IPS-15b (cell line): ENCODE measurements at regions not wholly inside any gene's neighbourhood (a gene's known extent, or its start where the extent isn't known, plus 50 kb on each side); places are given as distances from the start of the nearest gene placed in this dataset.

Source experiments
- H3K27me3 ChIP-seq: one replicate; pipeline ENCODE4 v1.6.1; 2013; ENCODE audit warnings: low read length; ENCODE audit not compliant: control insufficient read depth, insufficient read depth
- H3K36me3 ChIP-seq: one replicate; pipeline ENCODE4 v1.6.1; 2013; ENCODE audit warnings: low read length; ENCODE audit not compliant: control insufficient read depth, insufficient read depth
- H3K4me1 ChIP-seq: one replicate; pipeline ENCODE4 v1.6.1; 2013; ENCODE audit warnings: mild to moderate bottlenecking, low read length; ENCODE audit not compliant: control insufficient read depth, insufficient read depth
- H3K4me3 ChIP-seq: one replicate; pipeline ENCODE4 v1.5.1; 2013; ENCODE audit warnings: low read depth, low read length
- H3K9ac ChIP-seq: one replicate; pipeline ENCODE4 v1.6.1; 2013; ENCODE audit warnings: low read depth, mild to moderate bottlenecking, low read length
- H3K9me3 ChIP-seq: one replicate; pipeline ENCODE4 v1.6.1; 2013; ENCODE audit warnings: mild to moderate bottlenecking, low read length; ENCODE audit not compliant: control insufficient read depth, insufficient read depth

GRCh38 chr12:94807951-94808350 is 157.6 kb upstream of the TMCC3 start:
- H3K36me3 ChIP-seq: no peaks in the 10 kb centered on the region
- H3K9ac ChIP-seq: no peak overlapping the region
- H3K27me3 ChIP-seq: no peaks in the 10 kb centered on the region
- H3K4me1 ChIP-seq: no peaks in the 10 kb centered on the region
- H3K4me3 ChIP-seq: no peak overlapping the region
- H3K9me3 ChIP-seq: peaks cover 4% of the 10 kb centered on the region

GRCh38 chr12:94806617-94807016 is 156.3 kb upstream of the TMCC3 start:
- Histone ChIP-seq H3K9ac (no peak overlapping the region), H3K27me3 (no peaks in the 10 kb centered on the region), H3K9me3 (no peaks in the 10 kb centered on the region), H3K4me3 (no peak overlapping the region), H3K36me3 (no peaks in the 10 kb centered on the region), H3K4me1 (no peaks in the 10 kb centered on the region)

- Histone ChIP-seq H3K4me3 (no peak overlapping the region), H3K36me3 (no peaks in the 10 kb centered on the region), H3K27me3 (no peaks in the 10 kb centered on the region), H3K4me1 (no peaks in the 10 kb centered on the region), H3K9me3 (no peaks in the 10 kb centered on the region), H3K9ac (no peak overlapping the region)
These were observed 155.6 kb upstream of the TMCC3 start for GRCh38 chr12:94805749-94806529.

- no peaks in the 10 kb centered on the region for H3K36me3 ChIP-seq
- no peaks in the 10 kb centered on the region for H3K4me1 ChIP-seq
- H3K9ac ChIP-seq: no peak overlapping the region
- H3K4me3 ChIP-seq: no peak overlapping the region
- H3K9me3 ChIP-seq: no peaks in the 10 kb centered on the region
- no peaks in the 10 kb centered on the region for H3K27me3 ChIP-seq
These were observed 153.6 kb upstream of the TMCC3 start for GRCh38 chr12:94803939-94804338.

- H3K36me3 ChIP-seq: no peaks in the 10 kb centered on the region
- no peak overlapping the region for H3K9ac ChIP-seq
- no peaks in the 10 kb centered on the region for H3K27me3 ChIP-seq
- H3K4me1 ChIP-seq: no peaks in the 10 kb centered on the region
- no peak overlapping the region for H3K4me3 ChIP-seq
- H3K9me3 ChIP-seq: no peaks in the 10 kb centered on the region
These were observed 152.4 kb upstream of the TMCC3 start for GRCh38 chr12:94802796-94803195.

DNA sequence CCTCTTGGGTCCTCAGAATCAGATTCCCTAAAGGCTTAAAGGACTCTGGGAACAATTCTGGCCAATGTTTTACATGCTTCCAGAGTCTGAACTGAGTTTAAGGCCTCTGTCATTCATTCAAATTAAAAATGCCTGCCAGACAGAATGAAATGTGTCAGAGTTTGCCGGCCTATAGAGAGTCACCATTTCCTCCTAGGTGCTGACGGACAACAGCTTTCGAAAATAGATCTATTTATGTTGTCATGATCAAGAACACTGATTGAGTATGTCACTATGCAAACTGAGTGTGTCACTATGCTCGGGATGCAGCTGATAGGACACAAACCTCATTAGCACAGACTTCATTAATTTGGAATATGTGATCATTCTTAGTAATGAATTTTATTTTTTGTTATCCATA is 151.4 kb upstream of the TMCC3 start:
- Histone ChIP-seq H3K36me3 (no peaks in the 10 kb centered on the region), H3K9ac (no peak overlapping the region), H3K4me3 (no peak overlapping the region), H3K4me1 (no peaks in the 10 kb centered on the region), H3K9me3 (no peaks in the 10 kb centered on the region), H3K27me3 (no peaks in the 10 kb centered on the region)

GRCh38 chr12:94799136-94799535 is 148.8 kb upstream of the TMCC3 start:
- H3K9ac ChIP-seq: no peak overlapping the region
- no peak overlapping the region for H3K4me3 ChIP-seq
- H3K4me1 ChIP-seq: no peaks in the 10 kb centered on the region
- no peaks in the 10 kb centered on the region for H3K27me3 ChIP-seq
- no peaks in the 10 kb centered on the region for H3K9me3 ChIP-seq
- no peaks in the 10 kb centered on the region for H3K36me3 ChIP-seq

GRCh38 chr12:94798113-94798512 is 147.8 kb upstream of the TMCC3 start:
- Histone ChIP-seq H3K36me3 (no peaks in the 10 kb centered on the region), H3K4me1 (peaks cover 2% of the 10 kb centered on the region), H3K27me3 (no peaks in the 10 kb centered on the region)

DNA sequence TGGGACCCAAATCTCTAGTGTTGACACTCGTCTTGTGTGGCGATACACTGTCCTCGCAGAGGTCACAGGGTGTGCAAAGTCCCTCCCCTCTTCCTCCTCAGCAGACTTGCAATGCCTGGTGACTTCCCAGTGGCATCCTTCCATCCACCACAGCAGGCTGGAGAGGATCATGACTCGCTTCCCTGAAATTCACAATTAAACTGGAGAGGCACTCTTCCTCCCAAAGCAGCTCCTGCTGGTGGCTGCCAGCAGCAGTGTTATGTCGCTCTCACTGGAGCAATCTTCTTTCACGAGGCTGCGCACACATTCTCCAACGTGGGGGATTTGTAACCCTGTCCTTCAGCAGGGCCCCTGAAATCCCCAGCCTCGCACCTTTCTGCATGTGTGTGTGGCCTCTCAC is 145.2 kb upstream of the TMCC3 start:
- Histone ChIP-seq H3K4me3 (no peak overlapping the region), H3K36me3 (no peaks in the 10 kb centered on the region), H3K9me3 (no peaks in the 10 kb centered on the region), H3K4me1 (peaks cover 3% of the 10 kb centered on the region), H3K27me3 (no peaks in the 10 kb centered on the region), H3K9ac (no peak overlapping the region)

More at GRCh38 chr12:94798113-94798512, 147.8 kb upstream of the TMCC3 start:
- Histone ChIP-seq H3K9me3 (no peaks in the 10 kb centered on the region), H3K9ac (no peak overlapping the region), H3K4me3 (no peak overlapping the region)

GRCh38 chr12:94795044-94795443 is 144.7 kb upstream of the TMCC3 start:
- Histone ChIP-seq H3K4me3 (no peak overlapping the region), H3K36me3 (no peaks in the 10 kb centered on the region), H3K9ac (no peak overlapping the region), H3K27me3 (no peaks in the 10 kb centered on the region), H3K4me1 (peaks cover 3% of the 10 kb centered on the region), H3K9me3 (no peaks in the 10 kb centered on the region)

- H3K9ac ChIP-seq: no peak overlapping the region
- no peaks in the 10 kb centered on the region for H3K9me3 ChIP-seq
- no peak overlapping the region for H3K4me3 ChIP-seq
- peaks cover 3% of the 10 kb centered on the region for H3K4me1 ChIP-seq
- no peaks in the 10 kb centered on the region for H3K27me3 ChIP-seq
- H3K36me3 ChIP-seq: no peaks in the 10 kb centered on the region
These were observed 142.8 kb upstream of the TMCC3 start for GRCh38 chr12:94793191-94793595.

DNA sequence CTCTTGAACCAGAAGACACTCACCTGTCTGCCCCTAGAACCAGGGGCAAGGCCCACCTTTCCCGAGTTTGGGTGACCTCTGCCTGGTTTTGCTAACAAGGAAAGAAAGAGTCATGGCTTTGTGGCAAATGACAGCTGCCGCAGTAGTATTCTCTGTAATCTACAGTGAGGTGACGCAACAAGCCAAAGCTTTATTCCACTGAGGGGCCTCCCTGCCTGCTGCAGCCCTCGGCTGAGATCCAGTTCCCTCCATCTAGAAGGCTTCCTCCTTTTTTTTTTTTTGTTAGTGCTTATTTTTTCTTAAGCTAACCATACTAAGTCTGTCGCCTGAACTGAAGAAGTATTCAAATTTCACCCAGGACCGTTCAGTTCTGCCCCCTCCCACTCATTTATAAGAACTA is 142.3 kb upstream of the TMCC3 start:
- H3K9ac ChIP-seq: no peak overlapping the region
- no peaks in the 10 kb centered on the region for H3K27me3 ChIP-seq
- no peaks in the 10 kb centered on the region for H3K36me3 ChIP-seq
- H3K4me1 ChIP-seq: peaks cover 3% of the 10 kb centered on the region
- no peak overlapping the region for H3K4me3 ChIP-seq
- no peaks in the 10 kb centered on the region for H3K9me3 ChIP-seq
